ENCODE measurements at regions not wholly inside any gene's neighbourhood (a gene's known extent, or its start where the extent isn't known, plus 50 kb on each side); places are given as distances from the start of the nearest gene placed in this dataset.

DNA sequence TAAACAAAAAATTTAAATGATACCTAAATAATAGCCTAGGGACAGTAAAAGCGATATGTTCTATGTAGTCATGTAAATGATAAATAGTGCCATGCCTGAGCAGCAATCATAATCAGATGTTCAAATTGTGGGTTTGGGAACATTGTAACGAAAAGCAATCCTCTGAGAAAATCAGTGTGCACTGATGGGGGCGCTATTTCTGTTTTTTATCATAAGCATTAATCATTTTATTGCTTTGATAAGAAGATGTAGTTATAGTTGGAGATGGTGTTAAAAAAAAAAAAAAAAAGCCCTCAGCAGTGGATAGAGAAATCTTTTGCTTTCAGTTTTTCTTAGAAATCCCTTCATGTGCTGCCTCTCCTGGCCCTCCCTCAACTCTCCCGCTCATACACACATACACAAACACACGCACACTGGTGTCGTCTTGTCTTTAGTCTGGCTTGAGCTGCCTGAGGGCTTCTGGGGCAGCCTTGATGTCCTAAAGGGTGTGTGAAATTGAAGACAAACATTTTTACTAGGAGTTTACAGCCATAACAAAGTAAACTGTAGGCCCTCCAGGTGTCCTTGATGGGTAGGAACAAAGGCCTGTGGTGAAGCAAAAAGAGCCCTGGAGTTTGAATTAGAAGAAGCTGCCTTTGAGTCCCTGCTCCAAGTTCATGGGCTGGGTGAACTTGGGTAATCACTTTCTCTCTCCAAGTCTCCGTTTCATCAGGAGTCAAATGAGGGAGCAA is 428.1 kb downstream of the SOX2 start:
- Histone ChIP-seq H3K36me3 (ENCODE audit: control insufficient read depth in 1 of 2, insufficient read depth in 2 of 2, low read depth in 1 of 2, low read length in 2 of 2) (no peaks in the 10 kb centered on the region), H3K9me3 (ENCODE audit: control insufficient read depth, low read length) (no peaks in the 10 kb centered on the region), H2BK120ac (ENCODE audit: low read depth, low read length) (no peak overlapping the region), H2AK5ac (ENCODE audit: low read length, severe bottlenecking) (no peak overlapping the region), H3K4me1 (ENCODE audit: control insufficient read depth, insufficient read depth, low read depth, low read length) (peaks cover under 1% of the 10 kb centered on the region), H3K4me2 (ENCODE audit: low read length, poor library complexity, severe bottlenecking) (no peak overlapping the region), H3K18ac (ENCODE audit: low read depth in 1 of 2, low read length in 2 of 2) (no peak overlapping the region), H3K27me3 (ENCODE audit: control insufficient read depth in 1 of 2, insufficient read depth in 1 of 2, low read length in 2 of 2) (no peaks in the 10 kb centered on the region), H3K4ac (ENCODE audit: low read depth in 1 of 2, low read length in 2 of 2) (no peak overlapping the region), H2BK15ac (ENCODE audit: low read depth, poor library complexity, severe bottlenecking) (no peak overlapping the region), H3K23ac (ENCODE audit: low read length in 2 of 2) (no peak overlapping the region), H4K8ac (ENCODE audit: low read length) (no peak overlapping the region), H2AFZ (ENCODE audit: low read depth, low read length) (no peak overlapping the region), H3K14ac (ENCODE audit: low read length in 2 of 2) (no peak overlapping the region), H3K27ac (ENCODE audit: low read length, poor library complexity, severe bottlenecking) (no peak overlapping the region), H4K91ac (ENCODE audit: low read length) (no peak overlapping the region), H3K79me1 (replicated peaks; ENCODE audit: low read length, poor library complexity, severe bottlenecking) (no peaks in the 10 kb centered on the region), H3K9ac (ENCODE audit: low read length) (no peak overlapping the region), H2BK12ac (ENCODE audit: low read length in 2 of 2) (no peak overlapping the region), H3K4me3 (ENCODE audit: insufficient read depth in 1 of 2, low read depth in 1 of 2, low read length in 2 of 2) (no peak overlapping the region), H2BK5ac (ENCODE audit: low read depth, low read length, poor library complexity, severe bottlenecking) (no peak overlapping the region)
- 61% methylated on average over 3 of the region's 7 CpGs for WGBS
- no peak for DNase-seq

- H2AK5ac ChIP-seq (ENCODE audit: low read length, severe bottlenecking), result no peak overlapping the region
- no peak overlapping the region for H4K8ac ChIP-seq (ENCODE audit: low read length)
- H3K79me1 ChIP-seq (replicated peaks; ENCODE audit: low read length, poor library complexity, severe bottlenecking), result no peaks in the 10 kb centered on the region
- WGBS, result 0% methylated on average over 1 of the region's 2 CpGs
- H3K18ac ChIP-seq (ENCODE audit: low read depth in 1 of 2, low read length in 2 of 2), result no peak overlapping the region
- H3K4me1 ChIP-seq (ENCODE audit: control insufficient read depth, insufficient read depth, low read depth, low read length), result no peaks in the 10 kb centered on the region
- H3K4me3 ChIP-seq (ENCODE audit: insufficient read depth in 1 of 2, low read depth in 1 of 2, low read length in 2 of 2), result no peak overlapping the region
- no peak overlapping the region for H4K91ac ChIP-seq (ENCODE audit: low read length)
- H2BK120ac ChIP-seq (ENCODE audit: low read depth, low read length), result no peak overlapping the region
- DNase-seq, result no peak
- H2BK12ac ChIP-seq (ENCODE audit: low read length in 2 of 2), result no peak overlapping the region
- H3K23ac ChIP-seq (ENCODE audit: low read length in 2 of 2), result no peak overlapping the region
- H2AFZ ChIP-seq (ENCODE audit: low read depth, low read length), result no peak overlapping the region
- H2BK15ac ChIP-seq (ENCODE audit: low read depth, poor library complexity, severe bottlenecking), result no peak overlapping the region
- no peaks in the 10 kb centered on the region for H3K27me3 ChIP-seq (ENCODE audit: control insufficient read depth in 1 of 2, insufficient read depth in 1 of 2, low read length in 2 of 2)
- H3K27ac ChIP-seq (ENCODE audit: low read length, poor library complexity, severe bottlenecking), result no peak overlapping the region
- no peak overlapping the region for H3K9ac ChIP-seq (ENCODE audit: low read length)
- H3K14ac ChIP-seq (ENCODE audit: low read length in 2 of 2), result no peak overlapping the region
- H3K36me3 ChIP-seq (ENCODE audit: control insufficient read depth in 1 of 2, insufficient read depth in 2 of 2, low read depth in 1 of 2, low read length in 2 of 2), result no peaks in the 10 kb centered on the region
- H3K4me2 ChIP-seq (ENCODE audit: low read length, poor library complexity, severe bottlenecking), result no peak overlapping the region
- H3K4ac ChIP-seq (ENCODE audit: low read depth in 1 of 2, low read length in 2 of 2), result no peak overlapping the region
- no peaks in the 10 kb centered on the region for H3K9me3 ChIP-seq (ENCODE audit: control insufficient read depth, low read length)
- no peak overlapping the region for H2BK5ac ChIP-seq (ENCODE audit: low read depth, low read length, poor library complexity, severe bottlenecking)
Measured at GRCh38 chr3:182142928-182143327, 431.2 kb downstream of the SOX2 start.

GRCh38 chr3:182143903-182144302 is 432.2 kb downstream of the SOX2 start:
- no peak overlapping the region for H2BK12ac ChIP-seq (ENCODE audit: low read length in 2 of 2)
- no peak overlapping the region for H2BK5ac ChIP-seq (ENCODE audit: low read depth, low read length, poor library complexity, severe bottlenecking)
- no peak overlapping the region for H2AK5ac ChIP-seq (ENCODE audit: low read length, severe bottlenecking)
- no peak overlapping the region for H4K91ac ChIP-seq (ENCODE audit: low read length)
- H3K79me1 ChIP-seq (replicated peaks; ENCODE audit: low read length, poor library complexity, severe bottlenecking), result no peaks in the 10 kb centered on the region
- H3K23ac ChIP-seq (ENCODE audit: low read length in 2 of 2), result no peak overlapping the region
- no peak overlapping the region for H3K14ac ChIP-seq (ENCODE audit: low read length in 2 of 2)
- 85% methylated on average over 1 of the region's 2 CpGs for WGBS
- no peak overlapping the region for H3K4me2 ChIP-seq (ENCODE audit: low read length, poor library complexity, severe bottlenecking)
- no peak overlapping the region for H3K18ac ChIP-seq (ENCODE audit: low read depth in 1 of 2, low read length in 2 of 2)
- H3K27me3 ChIP-seq (ENCODE audit: control insufficient read depth in 1 of 2, insufficient read depth in 1 of 2, low read length in 2 of 2), result no peaks in the 10 kb centered on the region
- H2BK15ac ChIP-seq (ENCODE audit: low read depth, poor library complexity, severe bottlenecking), result no peak overlapping the region
- no peak overlapping the region for H2BK120ac ChIP-seq (ENCODE audit: low read depth, low read length)
- no peak overlapping the region for H4K8ac ChIP-seq (ENCODE audit: low read length)
- H3K36me3 ChIP-seq (ENCODE audit: control insufficient read depth in 1 of 2, insufficient read depth in 2 of 2, low read depth in 1 of 2, low read length in 2 of 2), result no peaks in the 10 kb centered on the region
- H2AFZ ChIP-seq (ENCODE audit: low read depth, low read length), result no peak overlapping the region
- H3K4me3 ChIP-seq (ENCODE audit: insufficient read depth in 1 of 2, low read depth in 1 of 2, low read length in 2 of 2), result no peak overlapping the region
- H3K4ac ChIP-seq (ENCODE audit: low read depth in 1 of 2, low read length in 2 of 2), result no peak overlapping the region
- H3K9me3 ChIP-seq (ENCODE audit: control insufficient read depth, low read length), result no peaks in the 10 kb centered on the region
- H3K4me1 ChIP-seq (ENCODE audit: control insufficient read depth, insufficient read depth, low read depth, low read length), result no peaks in the 10 kb centered on the region
- H3K27ac ChIP-seq (ENCODE audit: low read length, poor library complexity, severe bottlenecking), result no peak overlapping the region
- no peak for DNase-seq
- H3K9ac ChIP-seq (ENCODE audit: low read length), result no peak overlapping the region

DNA sequence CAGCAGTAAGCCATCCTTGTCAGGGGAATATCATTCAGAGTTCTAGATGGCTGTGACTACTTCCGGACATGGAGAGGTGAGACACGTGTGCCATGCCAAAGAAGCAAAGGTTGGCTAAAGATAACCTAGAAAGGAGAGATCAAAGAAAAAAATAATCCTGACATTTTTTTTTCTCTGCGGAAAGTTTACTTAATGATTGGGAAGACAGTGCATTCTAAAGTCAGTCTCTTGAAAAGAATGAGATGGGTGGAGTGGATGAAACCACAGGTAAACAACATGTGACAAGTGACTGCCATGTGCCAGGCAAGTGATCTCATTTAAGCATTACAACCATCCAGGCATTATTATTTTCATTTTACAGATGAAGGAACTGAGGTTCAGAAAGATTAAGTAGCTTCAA is 436.6 kb downstream of the SOX2 start:
- Histone ChIP-seq H3K79me1 (replicated peaks; ENCODE audit: low read length, poor library complexity, severe bottlenecking) (no peaks in the 10 kb centered on the region), H2BK120ac (ENCODE audit: low read depth, low read length) (no peak overlapping the region), H2BK5ac (ENCODE audit: low read depth, low read length, poor library complexity, severe bottlenecking) (no peak overlapping the region), H4K8ac (ENCODE audit: low read length) (no peak overlapping the region), H3K4me2 (ENCODE audit: low read length, poor library complexity, severe bottlenecking) (no peak overlapping the region), H3K36me3 (ENCODE audit: control insufficient read depth in 1 of 2, insufficient read depth in 2 of 2, low read depth in 1 of 2, low read length in 2 of 2) (no peaks in the 10 kb centered on the region), H2BK15ac (ENCODE audit: low read depth, poor library complexity, severe bottlenecking) (no peak overlapping the region), H3K14ac (ENCODE audit: low read length in 2 of 2) (no peak overlapping the region), H3K9ac (ENCODE audit: low read length) (no peak overlapping the region), H3K4me3 (ENCODE audit: insufficient read depth in 1 of 2, low read depth in 1 of 2, low read length in 2 of 2) (no peak overlapping the region), H3K23ac (ENCODE audit: low read length in 2 of 2) (no peak overlapping the region), H2AFZ (ENCODE audit: low read depth, low read length) (no peak overlapping the region), H3K4me1 (ENCODE audit: control insufficient read depth, insufficient read depth, low read depth, low read length) (no peaks in the 10 kb centered on the region), H3K18ac (ENCODE audit: low read depth in 1 of 2, low read length in 2 of 2) (no peak overlapping the region), H3K27me3 (ENCODE audit: control insufficient read depth in 1 of 2, insufficient read depth in 1 of 2, low read length in 2 of 2) (no peaks in the 10 kb centered on the region), H3K27ac (ENCODE audit: low read length, poor library complexity, severe bottlenecking) (no peak overlapping the region), H2BK12ac (ENCODE audit: low read length in 2 of 2) (no peak overlapping the region), H4K91ac (ENCODE audit: low read length) (no peak overlapping the region), H2AK5ac (ENCODE audit: low read length, severe bottlenecking) (no peak overlapping the region), H3K9me3 (ENCODE audit: control insufficient read depth, low read length) (no peaks in the 10 kb centered on the region), H3K4ac (ENCODE audit: low read depth in 1 of 2, low read length in 2 of 2) (no peak overlapping the region)
- WGBS, result 80% methylated on average over 3 of the region's 3 CpGs
- no peak for DNase-seq
